SIG-M5 treated with dmso at 0.1 percent for 504 hours (cell line): ENCODE measurements at regions not wholly inside any gene's neighbourhood (a gene's known extent, or its start where the extent isn't known, plus 50 kb on each side); places are given as distances from the start of the nearest gene placed in this dataset.

Experiments used
- DNase-seq: peaks from one replicate; lab custom pipeline; 2025; ENCODE audit not compliant: unreplicated experiment; lab: John Stamatoyannopoulos, UW

- DNase-seq: no peak
Observed at GRCh38 chr6:126603410-126603809, 263.5 kb downstream of the CENPW start.

- DNase-seq: no peak
Observed at GRCh38 chr6:126605089-126605488, 265.2 kb downstream of the CENPW start.

GRCh38 chr6:126607289-126607688 lies 267.4 kb downstream of the CENPW start:
- DNase-seq: no peak

- no peak for DNase-seq
Observed at GRCh38 chr6:126608681-126609080, 268.8 kb downstream of the CENPW start.

- no peak for DNase-seq
Observed at GRCh38 chr6:126614642-126615504, 275.0 kb downstream of the CENPW start.

GRCh38 chr6:126616866-126617265 lies 277.0 kb downstream of the CENPW start:
- no peak for DNase-seq

- DNase-seq: no peak
Observed at GRCh38 chr6:126618639-126619343, 278.9 kb downstream of the CENPW start.

- DNase-seq: no peak
Observed at GRCh38 chr6:126620719-126621118, 280.8 kb downstream of the CENPW start.

GRCh38 chr6:126625019-126625418 lies 285.1 kb downstream of the CENPW start:
- DNase-seq: no peak

- DNase-seq: no peak
Observed at GRCh38 chr6:126628125-126628524, 288.2 kb downstream of the CENPW start.

- DNase-seq: no peak
Observed at GRCh38 chr6:126631363-126631762, 291.4 kb downstream of the CENPW start.

GRCh38 chr6:126632271-126632670 lies 292.4 kb downstream of the CENPW start:
- no peak for DNase-seq

- DNase-seq: no peak
Observed at GRCh38 chr6:126633373-126633772, 293.5 kb downstream of the CENPW start.

- no peak for DNase-seq
Observed at GRCh38 chr6:126640356-126640755, 300.4 kb downstream of the CENPW start.

- no peak for DNase-seq
Observed at GRCh38 chr6:126640921-126641320, 301.0 kb downstream of the CENPW start.

- no peak for DNase-seq
Observed at GRCh38 chr6:126641641-126642040, 301.7 kb downstream of the CENPW start.

- no peak for DNase-seq
Observed at GRCh38 chr6:126643352-126643751, 303.4 kb downstream of the CENPW start.

- DNase-seq: no peak
Observed at GRCh38 chr6:126650931-126651330, 311.0 kb downstream of the CENPW start.

- peak; percentile 22 for DNase-seq
Observed at GRCh38 chr6:126657561-126658175, 317.8 kb downstream of the CENPW start.

GRCh38 chr6:126660376-126660775 lies 320.5 kb downstream of the CENPW start:
- no peak for DNase-seq

- no peak for DNase-seq
Observed at GRCh38 chr6:126661646-126662045, 321.7 kb downstream of the CENPW start.

- no peak for DNase-seq
Observed at GRCh38 chr6:126662966-126663365, 323.1 kb downstream of the CENPW start.
